GM12875 (cell line): ENCODE measurements at regions not wholly inside any gene's neighbourhood (a gene's known extent, or its start where the extent isn't known, plus 50 kb on each side); places are given as distances from the start of the nearest gene placed in this dataset.

ENCODE experiments used
- H3K4me3 ChIP-seq: one replicate; pipeline ENCODE4 v1.5.1; 2011; ENCODE audit warnings: low read depth, low read length, control low read depth
- CTCF ChIP-seq: IDR thresholded peaks from 2 replicates; pipeline ENCODE4 v1.5.1; 2011; ENCODE audit warnings: low read depth, mild to moderate bottlenecking, control low read depth, inconsistent platforms, low read length, moderate library complexity, borderline replicate concordance; ENCODE audit not compliant: insufficient read depth

- no peak overlapping the region for H3K4me3 ChIP-seq
- no peak for TF ChIP-seq CTCF
Measured at GRCh38 chr1:61518670-61519400, 206.1 kb downstream of the TM2D1 start.

DNA sequence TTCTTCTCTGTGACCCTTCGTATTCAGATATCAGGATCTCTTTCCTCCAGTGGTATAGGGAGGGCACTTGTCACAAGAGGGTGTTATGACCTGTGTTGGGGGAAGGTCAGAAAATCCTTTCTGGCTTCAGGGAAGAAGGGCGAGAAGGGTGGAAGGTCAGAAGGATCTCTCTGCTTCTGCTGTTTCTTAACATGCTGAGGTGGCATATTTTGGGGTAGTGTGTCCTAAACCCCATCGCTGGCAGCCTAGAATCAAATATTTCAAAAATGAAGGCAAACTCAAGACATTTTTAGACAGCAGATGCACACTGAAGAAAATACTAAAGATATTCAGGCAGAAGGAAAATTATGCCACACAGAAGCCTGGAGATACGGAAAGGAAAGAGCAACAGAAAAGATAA, 207.6 kb downstream of the TM2D1 start:
- H3K4me3 ChIP-seq, result no peak overlapping the region
- TF ChIP-seq CTCF, result no peak

DNA sequence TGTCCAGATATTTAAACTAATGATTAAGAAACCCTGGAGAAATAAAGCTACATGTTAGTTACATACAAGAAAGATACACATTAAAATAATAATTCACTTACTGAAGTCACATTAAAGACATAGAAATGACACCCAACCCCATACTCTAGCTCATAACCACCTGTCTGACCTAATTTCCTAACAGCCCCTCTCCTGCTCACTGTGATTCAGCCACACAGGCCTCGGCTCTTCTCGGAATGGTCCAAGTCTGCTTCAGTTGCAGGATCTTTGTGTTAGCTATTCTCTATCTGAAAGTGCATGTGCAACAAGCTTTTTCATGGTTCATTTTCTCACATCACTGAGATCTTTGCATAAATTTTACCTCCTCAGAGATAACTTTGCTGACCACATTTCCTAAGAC, 209.8 kb downstream of the TM2D1 start:
- TF ChIP-seq CTCF, result no peak
- H3K4me3 ChIP-seq, result no peak overlapping the region
